ENCODE measurements at regions not wholly inside any gene's neighbourhood (a gene's known extent, or its start where the extent isn't known, plus 50 kb on each side); places are given as distances from the start of the nearest gene placed in this dataset.
A peak's percentile ranks its signal among the peaks of the same experiment; 100 is the strongest.

- no peak for DNase-seq (ENCODE audit: extremely low read depth, low read depth, low spot score)
Measured at GRCh38 chr6:91509711-91510110, 922.8 kb upstream of the MAP3K7 start.

- DNase-seq (ENCODE audit: extremely low read depth, low read depth, low spot score), result no peak
Measured at GRCh38 chr6:91509039-91509438, 922.2 kb upstream of the MAP3K7 start.

- DNase-seq (ENCODE audit: extremely low read depth, low read depth, low spot score), result no peak
Measured at GRCh38 chr6:91506509-91506908, 919.6 kb upstream of the MAP3K7 start.

- DNase-seq (ENCODE audit: extremely low read depth, low read depth, low spot score), result no peak
Measured at GRCh38 chr6:91505199-91505598, 918.3 kb upstream of the MAP3K7 start.

GRCh38 chr6:91501930-91502329, 915.1 kb upstream of the MAP3K7 start:
- no peak for DNase-seq (ENCODE audit: extremely low read depth, low read depth, low spot score)

- DNase-seq (ENCODE audit: extremely low read depth, low read depth, low spot score), result no peak
Measured at GRCh38 chr6:91500689-91501303, 913.9 kb upstream of the MAP3K7 start.

GRCh38 chr6:91498576-91498975, 911.7 kb upstream of the MAP3K7 start:
- DNase-seq (ENCODE audit: extremely low read depth, low read depth, low spot score), result no peak

- DNase-seq (ENCODE audit: extremely low read depth, low read depth, low spot score), result no peak
Measured at GRCh38 chr6:91497770-91498169, 910.9 kb upstream of the MAP3K7 start.

- no peak for DNase-seq (ENCODE audit: extremely low read depth, low read depth, low spot score)
Measured at GRCh38 chr6:91490671-91491301, 903.9 kb upstream of the MAP3K7 start.

GRCh38 chr6:91487696-91488392, 901.0 kb upstream of the MAP3K7 start:
- no peak for DNase-seq (ENCODE audit: extremely low read depth, low read depth, low spot score)

- DNase-seq (ENCODE audit: extremely low read depth, low read depth, low spot score), result no peak
Measured at GRCh38 chr6:91486200-91486599, 899.3 kb upstream of the MAP3K7 start.

- no peak for DNase-seq (ENCODE audit: extremely low read depth, low read depth, low spot score)
Measured at GRCh38 chr6:91485047-91485446, 898.2 kb upstream of the MAP3K7 start.

GRCh38 chr6:91483415-91484105, 896.7 kb upstream of the MAP3K7 start:
- DNase-seq (ENCODE audit: extremely low read depth, low read depth, low spot score), result no peak

- DNase-seq (ENCODE audit: extremely low read depth, low read depth, low spot score), result peak; percentile 77
Measured at GRCh38 chr6:91482498-91482897, 895.6 kb upstream of the MAP3K7 start.

GRCh38 chr6:91480402-91480801, 893.5 kb upstream of the MAP3K7 start:
- no peak for DNase-seq (ENCODE audit: extremely low read depth, low read depth, low spot score)

GRCh38 chr6:91477688-91478087, 890.8 kb upstream of the MAP3K7 start:
- DNase-seq (ENCODE audit: extremely low read depth, low read depth, low spot score), result no peak

GRCh38 chr6:91476000-91476399, 889.1 kb upstream of the MAP3K7 start:
- DNase-seq (ENCODE audit: extremely low read depth, low read depth, low spot score), result no peak

GRCh38 chr6:91465393-91465792, 878.5 kb upstream of the MAP3K7 start:
- DNase-seq (ENCODE audit: extremely low read depth, low read depth, low spot score), result no peak

- no peak for DNase-seq (ENCODE audit: extremely low read depth, low read depth, low spot score)
Measured at GRCh38 chr6:91464718-91465117, 877.8 kb upstream of the MAP3K7 start.

GRCh38 chr6:91464201-91464600, 877.3 kb upstream of the MAP3K7 start:
- DNase-seq (ENCODE audit: extremely low read depth, low read depth, low spot score), result no peak

- no peak for DNase-seq (ENCODE audit: extremely low read depth, low read depth, low spot score)
Measured at GRCh38 chr6:91462241-91462640, 875.4 kb upstream of the MAP3K7 start.
